Fibroblast of skin of right biceps (primary cell): ENCODE measurements at regions not wholly inside any gene's neighbourhood (a gene's known extent, or its start where the extent isn't known, plus 50 kb on each side); places are given as distances from the start of the nearest gene placed in this dataset.

Experiments used
- DNase-seq: peaks from one replicate; pipeline ENCODE4 v3.0.0-alpha.2; 2013

- no peak for DNase-seq
Measured at GRCh38 chr4:35884714-35885480, 359.4 kb downstream of the ARAP2 start.

GRCh38 chr4:35897808-35898207 is 346.5 kb downstream of the ARAP2 start:
- no peak for DNase-seq

GRCh38 chr4:35900286-35901243 is 343.7 kb downstream of the ARAP2 start:
- DNase-seq: no peak

GRCh38 chr4:35912174-35912573 is 332.1 kb downstream of the ARAP2 start:
- no peak for DNase-seq

GRCh38 chr4:35918491-35918977 is 325.8 kb downstream of the ARAP2 start:
- no peak for DNase-seq

- DNase-seq: no peak
Measured at GRCh38 chr4:35925806-35926205, 318.5 kb downstream of the ARAP2 start.

- DNase-seq: no peak
Measured at GRCh38 chr4:35926788-35927187, 317.5 kb downstream of the ARAP2 start.

GRCh38 chr4:35933901-35934300 is 310.4 kb downstream of the ARAP2 start:
- no peak for DNase-seq

GRCh38 chr4:35934320-35934981 is 309.9 kb downstream of the ARAP2 start:
- DNase-seq: peak; percentile 32

- no peak for DNase-seq
Measured at GRCh38 chr4:35938936-35939335, 305.4 kb downstream of the ARAP2 start.

- DNase-seq: no peak
Measured at GRCh38 chr4:35939751-35940150, 304.6 kb downstream of the ARAP2 start.

GRCh38 chr4:35942092-35942491 is 302.2 kb downstream of the ARAP2 start:
- DNase-seq: no peak

- no peak for DNase-seq
Measured at GRCh38 chr4:35943606-35944005, 300.7 kb downstream of the ARAP2 start.

GRCh38 chr4:35948171-35948570 is 296.1 kb downstream of the ARAP2 start:
- DNase-seq: no peak

- no peak for DNase-seq
Measured at GRCh38 chr4:35950442-35950841, 293.9 kb downstream of the ARAP2 start.

GRCh38 chr4:35952751-35953150 is 291.6 kb downstream of the ARAP2 start:
- no peak for DNase-seq

- no peak for DNase-seq
Measured at GRCh38 chr4:35963383-35963782, 280.9 kb downstream of the ARAP2 start.

GRCh38 chr4:35963974-35964515 is 280.3 kb downstream of the ARAP2 start:
- DNase-seq: peak; percentile 27

GRCh38 chr4:35965300-35965699 is 279.0 kb downstream of the ARAP2 start:
- DNase-seq: no peak

- DNase-seq: no peak
Measured at GRCh38 chr4:35966566-35966965, 277.7 kb downstream of the ARAP2 start.

GRCh38 chr4:35970366-35970960 is 273.9 kb downstream of the ARAP2 start:
- no peak for DNase-seq

- DNase-seq: no peak
Measured at GRCh38 chr4:35972814-35973213, 271.5 kb downstream of the ARAP2 start.
